ENCODE measurements at regions not wholly inside any gene's neighbourhood (a gene's known extent, or its start where the extent isn't known, plus 50 kb on each side); places are given as distances from the start of the nearest gene placed in this dataset.
"Not testable (repeated sequence)": the region's sequence is repeated elsewhere in the genome, so short reads cannot be mapped to it uniquely, and the experiment has no call there.

- no peak for DNase-seq
Measured at GRCh38 chr18:22044474-22045220, 124.7 kb upstream of the GATA6 start.

DNA sequence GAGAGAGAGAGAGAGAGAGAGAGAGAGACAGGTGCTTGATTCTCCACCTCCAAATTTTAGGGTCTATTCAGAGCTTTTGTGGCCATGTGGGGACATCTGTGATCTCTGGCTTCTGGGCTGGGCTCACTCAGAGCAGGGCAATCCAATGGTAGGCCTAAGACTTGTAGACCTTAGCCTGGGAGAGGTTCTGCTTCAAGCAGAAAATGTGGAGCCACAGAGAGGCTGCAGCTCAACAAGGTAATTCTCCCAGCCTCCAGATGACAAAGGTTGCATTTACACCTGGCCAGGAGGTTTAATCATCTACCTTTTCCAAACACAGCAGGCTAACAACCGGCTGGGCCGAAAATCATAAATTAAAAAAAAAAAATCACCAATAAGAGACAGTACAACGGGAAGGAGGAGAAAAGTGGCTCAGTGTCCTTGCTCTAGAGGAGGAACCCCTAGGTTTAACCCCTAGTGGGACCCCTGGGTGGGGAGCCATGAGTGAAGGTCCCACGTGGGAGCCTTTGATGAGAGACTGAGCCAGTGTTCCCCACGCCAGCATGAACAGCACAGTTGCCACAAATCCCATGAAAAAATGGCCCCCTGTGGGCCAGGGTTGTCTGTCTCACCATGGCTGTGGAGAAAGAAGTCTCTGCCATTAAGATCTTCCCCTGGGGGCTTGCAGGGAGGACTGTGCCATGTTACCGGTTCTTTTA is 124.0 kb upstream of the GATA6 start:
- DNase-seq, result no peak

- DNase-seq, result no peak
Measured at GRCh38 chr18:22046473-22046872, 122.9 kb upstream of the GATA6 start.

- DNase-seq, result no peak
Measured at GRCh38 chr18:22047485-22047884, 121.9 kb upstream of the GATA6 start.

- DNase-seq, result no peak
Measured at GRCh38 chr18:22048221-22048620, 121.2 kb upstream of the GATA6 start.

GRCh38 chr18:22048932-22049615 is 120.3 kb upstream of the GATA6 start:
- no peak for DNase-seq

GRCh38 chr18:22052405-22053105 is 116.8 kb upstream of the GATA6 start:
- no peak for DNase-seq

DNA sequence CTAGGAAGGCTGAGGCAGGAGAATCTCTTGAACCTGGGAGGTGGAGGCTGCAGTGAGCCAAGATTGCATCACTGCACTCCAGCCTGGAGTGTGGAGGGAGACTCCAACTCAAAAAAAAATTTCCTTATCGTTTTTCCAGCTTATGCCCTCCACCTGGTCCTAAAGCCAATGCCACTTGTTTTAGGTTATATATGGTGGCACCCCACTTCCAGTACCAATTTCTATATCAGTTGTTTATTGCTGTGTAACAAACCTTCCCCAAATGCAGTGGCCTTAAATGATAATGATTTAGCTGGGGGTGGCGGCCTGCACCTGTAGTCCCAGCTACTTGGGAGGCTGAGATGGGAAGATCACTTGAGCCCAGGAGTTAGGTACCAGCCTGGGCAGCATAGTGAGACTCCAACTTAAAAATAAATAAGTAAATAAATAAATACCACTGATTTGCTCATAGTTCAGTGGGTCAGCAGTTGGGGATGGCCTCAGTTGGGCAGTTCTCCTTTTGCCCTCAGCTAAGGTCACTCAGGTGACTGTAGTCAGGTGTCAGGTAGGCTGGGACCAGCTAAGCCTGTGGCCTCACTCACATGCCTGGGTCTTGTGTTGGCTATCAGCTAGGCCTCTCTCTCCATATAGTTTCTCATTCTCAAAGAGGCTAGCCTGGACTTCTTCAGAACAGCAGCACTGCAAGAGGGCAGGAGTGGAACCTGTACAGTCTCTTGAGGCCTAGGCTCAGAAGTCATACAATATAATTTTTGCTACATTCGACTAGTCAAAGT is 113.7 kb upstream of the GATA6 start:
- no peak for DNase-seq

DNA sequence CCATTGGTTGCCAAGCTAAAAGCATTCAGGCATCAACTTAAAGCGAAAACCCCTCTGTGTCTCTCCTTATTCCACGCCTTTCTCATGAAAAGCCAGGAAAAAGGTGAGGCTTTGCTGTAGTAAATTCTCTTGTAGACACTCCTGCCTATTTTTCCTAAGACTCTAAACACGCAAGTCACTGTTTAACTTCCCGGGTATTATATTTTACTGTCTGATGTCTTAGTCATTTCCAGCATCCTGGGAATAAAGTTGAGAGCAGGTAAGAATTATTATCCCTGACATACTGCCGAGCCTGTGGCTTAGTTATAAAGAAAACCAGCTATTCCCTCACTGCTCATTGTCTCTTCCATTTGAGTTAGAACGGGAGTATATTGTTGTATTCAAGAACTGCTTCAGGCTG is 112.4 kb upstream of the GATA6 start:
- DNase-seq, result no peak

DNA sequence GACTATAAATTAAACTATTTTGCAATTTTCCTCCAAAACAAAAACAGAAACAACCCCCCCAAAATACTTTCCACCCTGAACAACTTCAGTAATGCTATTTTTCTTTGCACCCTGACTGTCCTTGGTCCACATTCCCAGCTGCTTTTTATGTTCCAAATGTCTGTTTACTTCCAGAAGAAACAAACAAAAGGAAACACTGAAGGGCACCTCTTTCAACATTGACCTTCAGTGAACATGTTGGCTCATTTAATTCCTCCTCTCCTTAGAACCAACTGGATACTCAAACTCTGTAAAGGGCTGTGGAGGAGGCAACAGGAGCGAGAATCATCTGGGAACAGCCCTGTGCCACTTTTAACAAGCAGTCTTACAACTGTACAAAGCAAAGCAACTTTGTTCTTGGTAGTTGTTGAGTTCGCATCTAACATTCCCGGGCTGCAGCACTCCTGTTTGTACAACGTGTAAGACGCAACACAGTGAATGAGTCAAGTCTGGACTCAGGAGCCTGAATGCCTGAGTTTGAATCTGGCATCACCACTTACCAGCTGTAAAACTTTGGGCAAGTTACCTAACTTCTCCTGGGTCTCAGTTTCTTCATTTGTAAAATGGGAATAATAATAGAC is 111.4 kb upstream of the GATA6 start:
- no peak for DNase-seq

DNA sequence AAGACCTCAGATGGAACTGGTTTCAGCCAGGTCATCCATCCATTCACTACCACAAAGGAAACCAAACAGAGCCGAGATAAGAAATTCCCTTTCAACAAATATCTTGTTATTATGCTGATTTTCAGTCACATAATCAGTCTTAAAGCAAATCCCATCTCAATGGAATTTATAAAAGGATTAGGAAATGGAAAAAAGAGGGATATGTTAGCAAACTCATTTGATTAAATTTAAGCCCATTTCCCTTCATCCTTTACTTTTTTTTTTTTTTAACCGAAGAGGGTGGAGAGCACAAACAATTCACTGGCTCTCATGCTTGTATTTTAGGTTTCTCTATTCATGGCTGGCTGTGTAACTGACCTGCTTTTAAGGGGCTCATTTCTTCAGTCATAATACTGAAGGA is 109.0 kb upstream of the GATA6 start:
- DNase-seq, result no peak

GRCh38 chr18:22063102-22063501 is 106.3 kb upstream of the GATA6 start:
- DNase-seq, result no peak

DNA sequence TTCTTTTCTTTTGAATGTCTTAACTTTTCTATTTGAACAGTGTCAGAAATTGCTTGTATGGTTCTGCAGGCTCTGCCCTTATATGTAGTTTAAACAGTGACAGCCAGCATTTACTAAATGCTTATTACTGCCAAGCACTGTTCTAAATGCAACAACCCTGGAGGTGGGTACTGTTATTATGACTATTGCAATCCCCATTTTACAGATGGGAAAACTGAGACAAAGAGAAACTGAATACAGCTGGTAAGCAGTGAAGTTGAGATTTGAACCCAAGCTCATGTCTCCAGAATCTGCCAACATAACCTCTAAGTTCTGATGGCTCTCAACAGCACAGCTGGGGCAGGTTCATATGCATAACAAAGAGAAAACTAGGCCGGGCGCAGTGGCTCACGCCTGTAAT is 105.7 kb upstream of the GATA6 start:
- no peak for DNase-seq

GRCh38 chr18:22064581-22064980 is 104.8 kb upstream of the GATA6 start:
- no peak for DNase-seq

GRCh38 chr18:22065311-22065710 is 104.1 kb upstream of the GATA6 start:
- DNase-seq, result no peak

- DNase-seq, result no peak
Measured at GRCh38 chr18:22066083-22066485, 103.3 kb upstream of the GATA6 start.

DNA sequence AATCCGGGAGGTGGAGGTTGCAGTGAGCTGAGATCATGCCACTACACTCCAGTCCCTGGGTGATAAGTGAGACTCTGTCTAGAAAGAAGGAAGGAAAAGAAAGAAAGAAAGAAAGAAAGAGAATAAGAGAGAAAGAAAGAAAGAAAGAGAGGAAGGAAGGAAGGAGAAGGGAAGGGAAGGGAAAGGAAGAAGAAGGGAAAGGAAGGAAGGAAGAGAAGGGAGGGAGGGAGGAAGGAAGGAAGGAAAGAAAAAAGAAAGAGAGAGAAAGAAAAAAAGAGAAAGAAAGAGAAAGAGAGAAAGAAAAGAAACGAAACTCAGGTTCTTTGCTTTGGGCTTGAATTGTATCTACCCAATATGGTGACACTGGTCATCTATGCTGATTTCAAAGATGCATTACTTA is 102.3 kb upstream of the GATA6 start:
- DNase-seq, result no peak

- DNase-seq, result no peak
Measured at GRCh38 chr18:22067682-22068081, 101.7 kb upstream of the GATA6 start.

DNA sequence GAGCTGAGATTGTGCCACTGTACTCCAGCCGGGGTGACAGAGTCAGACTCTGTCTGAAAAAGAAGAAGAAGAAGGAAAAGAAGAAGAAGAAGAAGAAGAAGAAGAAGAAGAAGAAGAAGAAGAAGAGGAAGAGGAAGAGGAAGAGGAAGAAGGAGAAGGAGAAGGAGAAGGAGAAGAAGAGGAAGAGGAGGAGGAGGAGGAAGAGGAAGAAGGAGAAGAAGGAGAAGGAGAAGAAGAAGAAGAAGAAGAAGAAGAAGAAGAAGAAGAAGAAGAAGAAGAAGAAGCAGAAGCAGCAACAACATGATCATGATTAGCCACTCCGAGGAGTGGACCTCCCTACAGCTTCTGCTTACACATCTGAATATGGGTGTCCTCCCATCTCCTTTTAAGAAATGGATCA is 100.6 kb upstream of the GATA6 start:
- not testable (repeated sequence) for DNase-seq

GRCh38 chr18:22069916-22070315 is 99.5 kb upstream of the GATA6 start:
- no peak for DNase-seq

- no peak for DNase-seq
Measured at GRCh38 chr18:22073411-22073810, 96.0 kb upstream of the GATA6 start.

All from hematopoietic multipotent progenitor cell treated with erythropoietin and hydrocortisone succinate and interleukin-3 and kit ligand, for 8 days (in vitro differentiated cells).